Adrenal gland (tissue), 9 donors: ENCODE measurements at regions not wholly inside any gene's neighbourhood (a gene's known extent, or its start where the extent isn't known, plus 50 kb on each side); places are given as distances from the start of the nearest gene placed in this dataset.
"Not testable (repeated sequence)": the region's sequence is repeated elsewhere in the genome, so short reads cannot be mapped to it uniquely, and the experiment has no call there.

ENCODE experiments used
- DNase-seq, 7 donors: peaks; one replicate each; pipeline ENCODE4 v3.0.0-alpha.2; 2019 to 2020
- H3K27ac ChIP-seq, 5 donors: fragments of 200-600 bp; sonication (generic) in 4 of 5; 1 replicate in 3 of 5; 2 replicates in 2 of 5; pipeline versions ENCODE4 v1.5.1 to v1.8.0; 2016 to 2020; ENCODE audit warnings: mild to moderate bottlenecking in 1 of 5
- H3K27me3 ChIP-seq: fragments of 200-600 bp; 2 replicates; pipeline ENCODE4 v1.8.0; 2021
- H3K36me3 ChIP-seq, 2 donors: fragments of 200-600 bp; replicated peaks in 1 of 2; 1 replicate in 1 of 2; 2 replicates in 1 of 2; pipeline versions ENCODE4 v1.5.1 to v1.8.0; 2018 to 2022
- H3K4me1 ChIP-seq, 2 donors: fragments of 200-600 bp; replicated peaks in 1 of 2; 1 replicate in 1 of 2; 2 replicates in 1 of 2; pipeline versions ENCODE4 v1.5.1 to v1.8.0; 2018 to 2021
- H3K4me3 ChIP-seq, 4 donors: fragments of 200-600 bp; sonication (generic) in 3 of 4; one replicate each; pipeline ENCODE4 v1.5.1; 2016 to 2018
- H3K9me3 ChIP-seq, 3 donors: fragments of 200-600 bp; sonication (generic) in 1 of 3; replicated peaks in 1 of 3; 1 replicate in 2 of 3; 2 replicates in 1 of 3; pipeline versions ENCODE4 v1.5.1 to v1.8.0; 2016 to 2021
- POLR2A ChIP-seq, 2 donors: fragments of 450-650 bp; IDR thresholded peaks; one replicate each; pipeline ENCODE4 v1.6.1; 2017; ENCODE audit warnings: antibody characterized with exemption in 2 of 2, mild to moderate bottlenecking in 2 of 2, moderate library complexity in 1 of 2
- WGBS, 4 donors: extraction: QIAGEN DNeasy Blood & Tissue Kit in 2 of 4; methylation state at CpG; one replicate each; pipeline versions ENCODE4 v1.1.5 to v1.1.7; 2013 to 2017; 5-methylcytosine and 5-hydroxymethylcytosine counted together
- intact Hi-C, 2 donors: fragments of 100-400 bp; cut with DNase I; formaldehyde crosslinking; loops; one replicate each; pipeline versions ENCODE4 v1.14.1 to v1.15.0; 2022 to 2023
- TF ChIP-seq, protein P1 (sequence below), 6 experiments: fragments of 450-650 bp in 4 of 6; fragments of 200-600 bp in 2 of 6; sonication (generic) in 1 of 6; IDR thresholded peaks; 1 replicate in 5 of 6; 2 replicates in 1 of 6; pipeline versions ENCODE4 v1.5.1 to v1.8.0; 2016 to 2021; ENCODE audit warnings: antibody characterized with exemption in 6 of 6, mild to moderate bottlenecking in 2 of 6, moderate library complexity in 1 of 6
- donor health status: healthy with polysubstance abuse.
- donor health status: Bipolar disorder and iron deficiency.
- donor health status: DM: yes; HTN: yes; CAD: no.
- donor health status: DM: no; HTN: no; CAD: no.
- donor health status: DM: no; HTN: no; CAD: no.

DNA sequence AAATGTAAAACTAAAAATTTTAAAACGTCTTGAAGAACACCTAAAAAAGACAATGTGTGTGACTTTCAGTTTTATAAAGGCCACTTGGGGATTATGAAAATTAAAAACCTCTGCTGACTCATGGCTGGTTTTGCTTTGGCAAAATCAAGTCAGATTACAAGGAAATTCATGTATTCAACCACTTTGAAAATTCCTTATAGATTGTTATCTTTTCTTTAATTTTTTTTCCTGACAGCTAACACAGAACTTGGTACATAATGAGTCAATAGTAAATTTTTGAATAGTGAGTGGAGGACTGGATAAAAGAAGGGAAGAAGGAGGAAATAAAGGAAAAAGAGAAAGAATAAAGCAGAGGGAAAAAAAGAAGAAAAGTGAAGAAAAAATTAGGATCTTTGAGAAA is 1774.7 kb upstream of the ACO1 start:
- H3K4me3 ChIP-seq, result no peak overlapping the region
- TF ChIP-seq, protein P1, sequence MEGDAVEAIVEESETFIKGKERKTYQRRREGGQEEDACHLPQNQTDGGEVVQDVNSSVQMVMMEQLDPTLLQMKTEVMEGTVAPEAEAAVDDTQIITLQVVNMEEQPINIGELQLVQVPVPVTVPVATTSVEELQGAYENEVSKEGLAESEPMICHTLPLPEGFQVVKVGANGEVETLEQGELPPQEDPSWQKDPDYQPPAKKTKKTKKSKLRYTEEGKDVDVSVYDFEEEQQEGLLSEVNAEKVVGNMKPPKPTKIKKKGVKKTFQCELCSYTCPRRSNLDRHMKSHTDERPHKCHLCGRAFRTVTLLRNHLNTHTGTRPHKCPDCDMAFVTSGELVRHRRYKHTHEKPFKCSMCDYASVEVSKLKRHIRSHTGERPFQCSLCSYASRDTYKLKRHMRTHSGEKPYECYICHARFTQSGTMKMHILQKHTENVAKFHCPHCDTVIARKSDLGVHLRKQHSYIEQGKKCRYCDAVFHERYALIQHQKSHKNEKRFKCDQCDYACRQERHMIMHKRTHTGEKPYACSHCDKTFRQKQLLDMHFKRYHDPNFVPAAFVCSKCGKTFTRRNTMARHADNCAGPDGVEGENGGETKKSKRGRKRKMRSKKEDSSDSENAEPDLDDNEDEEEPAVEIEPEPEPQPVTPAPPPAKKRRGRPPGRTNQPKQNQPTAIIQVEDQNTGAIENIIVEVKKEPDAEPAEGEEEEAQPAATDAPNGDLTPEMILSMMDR (IDR thresholded peaks at IDR 0.05), result no peak
- TF ChIP-seq POLR2A (IDR thresholded peaks at IDR 0.05), result no peak
- intact Hi-C loops, result no loop called here
- H3K9me3 ChIP-seq, result peaks cover 0 to 8% (median 0%) of the 10 kb centered on the region in 3 donors
- H3K27ac ChIP-seq, result no peak overlapping the region
- H3K4me1 ChIP-seq, result no peaks in the 10 kb centered on the region
- H3K27me3 ChIP-seq, result no peaks in the 10 kb centered on the region
- H3K36me3 ChIP-seq, result no peaks in the 10 kb centered on the region
- WGBS, 4 donors, result 48 to 67% (median 59%) methylated on average over 1 of the region's 1 CpG
- DNase-seq, result no peak

GRCh38 chr9:30616782-30617181 is 1767.7 kb upstream of the ACO1 start:
- WGBS, 4 donors, result 85 to 98% (median 88%) methylated on average over 7 of the region's 7 CpGs
- H3K4me3 ChIP-seq, H3K27me3 ChIP-seq, H3K9me3 ChIP-seq, intact Hi-C loops, H3K27ac ChIP-seq, DNase-seq, H3K36me3 ChIP-seq, H3K4me1 ChIP-seq: not testable (repeated sequence)

DNA sequence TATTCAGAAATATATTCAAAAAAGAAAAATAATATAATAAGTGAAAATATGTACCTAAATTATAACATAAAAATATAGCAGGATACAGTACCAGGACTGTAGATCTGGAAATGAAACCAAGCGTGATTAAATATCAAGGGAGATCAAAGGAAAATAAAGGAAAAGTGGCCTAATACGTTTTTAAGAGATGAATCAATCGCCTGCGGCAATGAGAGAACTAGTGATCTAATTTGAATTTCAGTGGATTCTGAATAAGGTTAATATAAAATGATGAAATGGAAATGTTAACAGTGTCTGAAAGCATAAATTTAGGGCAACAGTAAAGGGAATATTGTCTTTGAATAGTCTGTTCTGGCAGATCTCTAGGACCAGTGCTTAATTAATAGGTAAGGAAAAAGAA is 1761.9 kb upstream of the ACO1 start:
- no peak for TF ChIP-seq POLR2A (IDR thresholded peaks at IDR 0.05)
- TF ChIP-seq, protein P1 (IDR thresholded peaks at IDR 0.05), result no peak
- H3K36me3 ChIP-seq, result no peaks in the 10 kb centered on the region
- H3K4me1 ChIP-seq, result no peaks in the 10 kb centered on the region
- H3K9me3 ChIP-seq, result no peaks in the 10 kb centered on the region
- no peak overlapping the region for H3K27ac ChIP-seq
- intact Hi-C loops, result no loop called here
- no peaks in the 10 kb centered on the region for H3K27me3 ChIP-seq
- WGBS, 4 donors, result 66 to 76% (median 70%) methylated on average over 4 of the region's 4 CpGs
- H3K4me3 ChIP-seq, result no peak overlapping the region
- no peak for DNase-seq

- Histone ChIP-seq H3K36me3 (no peaks in the 10 kb centered on the region), H3K27me3 (no peaks in the 10 kb centered on the region), H3K27ac (no peak overlapping the region), H3K4me1 (no peaks in the 10 kb centered on the region), H3K4me3 (no peak overlapping the region), H3K9me3 (no peaks in the 10 kb centered on the region)
- 63 to 68% (median 65%) methylated on average over 2 of the region's 2 CpGs for WGBS, 4 donors
- intact Hi-C loops, result no loop called here
- DNase-seq, result no peak
- no peak for TF ChIP-seq POLR2A (IDR thresholded peaks at IDR 0.05)
- TF ChIP-seq, protein P1 (IDR thresholded peaks at IDR 0.05), result no peak
Measured at GRCh38 chr9:30628915-30629567, 1755.4 kb upstream of the ACO1 start.

- Histone ChIP-seq H3K4me3 (no peak overlapping the region), H3K9me3 (no peaks in the 10 kb centered on the region), H3K27ac (no peak overlapping the region), H3K36me3 (no peaks in the 10 kb centered on the region), H3K4me1 (no peaks in the 10 kb centered on the region), H3K27me3 (no peaks in the 10 kb centered on the region)
- TF ChIP-seq, protein P1 (IDR thresholded peaks at IDR 0.05), result no peak
- TF ChIP-seq POLR2A (IDR thresholded peaks at IDR 0.05), result no peak
- intact Hi-C loops, result no loop called here
- no peak for DNase-seq
Measured at GRCh38 chr9:30630459-30630858, 1754.0 kb upstream of the ACO1 start.

DNA sequence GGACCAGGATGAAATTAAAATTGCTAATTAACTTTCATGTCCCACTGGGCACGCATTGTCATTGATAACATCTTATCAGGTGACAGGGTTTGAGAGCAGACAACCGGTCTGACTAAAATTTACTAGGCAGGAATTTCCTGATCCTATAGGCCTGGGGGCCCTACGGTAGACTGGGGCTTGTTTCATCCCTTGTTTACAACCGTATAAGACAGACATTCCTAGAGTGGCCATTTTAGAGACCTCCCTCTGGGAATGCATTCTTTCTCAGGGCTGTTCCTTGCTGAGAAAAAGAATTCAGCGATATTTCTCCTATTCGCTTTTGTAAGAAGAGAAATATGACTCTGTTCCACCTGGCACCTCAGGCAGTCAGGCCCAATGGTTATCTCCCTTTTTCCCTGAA is 1737.8 kb upstream of the ACO1 start:
- WGBS, 4 donors, result 84 to 88% (median 85%) methylated on average over 6 of the region's 6 CpGs
- H3K27me3 ChIP-seq, H3K36me3 ChIP-seq, H3K27ac ChIP-seq, H3K4me3 ChIP-seq, intact Hi-C loops, H3K9me3 ChIP-seq, H3K4me1 ChIP-seq, DNase-seq: not testable (repeated sequence)
